GM12801 (cell line): ENCODE measurements at regions not wholly inside any gene's neighbourhood (a gene's known extent, or its start where the extent isn't known, plus 50 kb on each side); places are given as distances from the start of the nearest gene placed in this dataset.

Source experiments
- CTCF ChIP-seq: IDR thresholded peaks from one replicate; pipeline ENCODE4 v1.5.1; 2011; ENCODE audit warnings: control low read depth; ENCODE audit not compliant: insufficient read length; ENCODE audit errors: extremely low read depth

GRCh38 chr6:137769797-137770362, 97.2 kb upstream of the TNFAIP3 start:
- TF ChIP-seq CTCF: no peak

- TF ChIP-seq CTCF: no peak
These were observed 94.4 kb upstream of the TNFAIP3 start for GRCh38 chr6:137772541-137773250.

- TF ChIP-seq CTCF: no peak
These were observed 91.8 kb upstream of the TNFAIP3 start for GRCh38 chr6:137775227-137775626.

- TF ChIP-seq CTCF: no peak
These were observed 91.3 kb upstream of the TNFAIP3 start for GRCh38 chr6:137775720-137776119.

- TF ChIP-seq CTCF: no peak
These were observed 90.8 kb upstream of the TNFAIP3 start for GRCh38 chr6:137776256-137776655.

GRCh38 chr6:137776786-137777686, 90.0 kb upstream of the TNFAIP3 start:
- no peak for TF ChIP-seq CTCF

GRCh38 chr6:137777687-137778075, 89.4 kb upstream of the TNFAIP3 start:
- TF ChIP-seq CTCF: no peak
